NCI-H526 (cell line): ENCODE measurements at regions not wholly inside any gene's neighbourhood (a gene's known extent, or its start where the extent isn't known, plus 50 kb on each side); places are given as distances from the start of the nearest gene placed in this dataset.
"Not testable (repeated sequence)": the region's sequence is repeated elsewhere in the genome, so short reads cannot be mapped to it uniquely, and the experiment has no call there.

Experiments
- DNase-seq, 2 experiments: peaks; one replicate each; lab custom pipeline; 2025; lab: John Stamatoyannopoulos, UW

DNA sequence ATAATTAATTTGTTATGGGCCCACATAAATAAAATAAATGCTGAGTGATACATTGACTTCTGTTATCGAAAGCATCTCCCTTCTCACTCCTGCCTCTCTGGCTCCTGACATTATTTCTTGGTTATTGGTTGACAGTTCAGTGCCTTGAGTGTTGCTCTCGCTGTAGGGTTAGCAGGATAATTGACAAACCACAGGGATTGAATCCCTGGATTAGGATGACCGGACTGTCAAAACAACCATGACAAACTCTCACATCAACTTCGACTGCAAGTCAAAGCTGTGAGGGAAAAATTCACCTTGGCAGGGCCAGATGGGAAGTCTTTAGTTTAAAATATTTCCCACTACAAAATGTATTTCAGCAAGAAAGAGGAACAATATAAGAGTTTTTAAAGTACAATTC is 245.4 kb upstream of the TFAP2D start:
- DNase-seq: no peak

DNA sequence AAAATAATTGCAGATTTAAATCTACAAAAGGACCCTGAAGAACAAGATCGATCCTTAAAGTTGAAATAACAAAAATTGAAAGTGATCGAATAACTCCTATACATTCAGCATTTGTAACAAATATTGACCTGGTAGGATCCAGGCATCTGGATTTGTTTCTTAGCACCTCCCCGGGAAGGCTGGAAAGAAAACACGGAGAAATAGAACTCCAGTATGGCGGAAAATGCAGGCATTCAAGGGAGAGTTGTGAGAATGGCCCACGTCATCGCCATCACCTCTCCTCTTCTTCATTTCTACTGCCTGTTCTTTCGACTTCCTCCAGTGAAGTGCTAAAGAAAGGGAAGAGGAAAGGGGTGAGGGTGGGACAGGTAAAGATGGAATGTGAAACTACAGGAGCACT is 242.3 kb upstream of the TFAP2D start:
- DNase-seq: no peak

DNA sequence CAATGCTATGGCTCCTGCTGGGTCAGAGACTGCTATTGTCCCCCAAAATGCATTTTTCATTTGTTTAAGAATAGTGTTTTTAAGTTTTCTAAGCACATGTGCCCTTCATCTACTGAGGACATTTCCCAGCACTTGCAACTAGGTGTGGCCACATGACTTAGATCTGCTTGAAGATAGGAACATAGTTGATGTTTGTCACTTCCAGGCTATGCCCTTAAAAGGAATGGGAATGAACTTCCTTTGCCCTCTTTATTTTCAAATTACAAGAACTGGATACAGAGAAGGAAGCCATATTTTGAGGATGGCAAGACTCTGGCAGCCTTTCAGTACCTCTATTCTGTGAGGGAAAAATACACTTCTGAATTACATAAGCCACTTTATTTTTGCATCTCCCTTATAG is 203.0 kb upstream of the TFAP2D start:
- DNase-seq: no peak

DNA sequence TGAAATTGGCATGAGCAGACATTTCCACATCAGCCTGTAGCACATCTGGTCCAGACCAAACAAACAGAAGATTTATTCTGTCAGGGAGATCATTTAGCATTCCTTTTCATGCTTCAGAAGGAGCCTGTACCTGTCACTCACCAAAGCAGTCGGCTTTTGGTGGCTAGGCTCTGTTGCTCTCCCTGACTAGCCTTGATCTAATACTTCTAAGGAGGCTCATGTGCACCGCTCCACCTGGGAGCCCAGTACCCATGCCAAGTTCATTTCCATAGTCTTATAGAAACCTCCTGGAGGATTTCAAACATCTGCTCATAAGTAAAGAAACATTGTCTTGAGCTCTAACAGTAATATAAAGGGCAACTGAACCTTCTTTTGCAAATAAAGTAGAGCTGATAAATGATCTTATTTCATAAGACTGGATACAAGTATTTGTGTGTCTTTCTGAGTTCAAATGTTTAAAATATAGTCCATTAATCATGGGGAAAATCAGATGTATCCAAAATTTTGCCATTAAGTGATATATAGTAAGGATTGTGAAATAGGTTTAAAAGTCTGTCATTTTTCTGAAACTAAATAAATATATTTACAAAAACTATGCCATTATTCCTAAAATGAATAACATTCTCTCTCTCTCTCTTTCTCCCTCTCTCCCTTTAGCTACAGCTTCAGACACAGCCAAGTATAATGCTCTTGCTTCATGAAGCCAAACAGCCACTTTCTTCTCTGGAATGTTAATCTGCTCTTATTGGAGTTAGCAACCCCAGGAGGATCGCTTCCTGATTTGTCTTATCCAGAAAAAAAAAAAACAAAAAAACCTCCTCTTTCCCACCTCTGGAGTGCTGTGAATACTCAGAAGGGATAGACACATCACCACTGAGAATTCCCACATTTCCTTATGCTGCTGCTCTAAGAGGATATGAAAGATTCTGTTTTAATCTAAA is 192.7 kb upstream of the TFAP2D start:
- DNase-seq: no peak

DNA sequence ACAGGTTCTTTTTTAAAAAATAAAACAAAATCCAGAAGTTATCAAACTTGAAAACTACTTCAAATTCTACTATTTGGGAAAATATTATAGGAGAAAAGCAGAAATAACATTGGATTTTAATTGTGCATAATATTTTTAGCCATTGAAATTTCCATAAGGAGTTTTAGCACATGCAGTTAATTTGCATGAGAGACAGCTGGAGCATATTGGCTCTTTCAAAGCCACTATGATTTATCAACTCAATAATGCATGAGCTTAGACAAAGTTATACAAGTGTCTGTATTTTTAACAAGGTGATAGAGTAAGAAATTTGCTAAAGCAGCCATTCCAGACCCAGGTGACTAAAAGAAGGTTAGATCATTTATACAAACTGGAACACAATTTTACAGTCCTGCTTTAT is 189.0 kb upstream of the TFAP2D start:
- peak; percentile 51 to 78 for DNase-seq

DNA sequence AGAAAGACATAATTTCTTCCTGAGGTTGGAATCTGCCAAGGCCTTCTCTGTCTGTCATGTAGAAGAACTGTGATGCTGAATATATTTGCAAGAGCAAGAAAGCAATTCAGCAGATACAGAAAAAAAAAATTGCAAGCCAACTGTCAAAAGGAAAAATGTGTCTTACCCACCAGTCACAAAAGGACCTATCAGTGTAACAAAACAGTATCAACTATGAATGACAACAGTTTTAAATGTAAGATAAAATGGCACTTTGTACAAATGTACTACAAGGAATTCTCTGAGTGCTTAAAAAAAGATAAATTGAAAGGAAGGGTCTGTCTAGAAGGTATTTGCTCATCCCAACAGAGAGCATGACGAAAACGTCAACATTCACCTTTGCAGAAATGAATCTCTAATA is 185.3 kb upstream of the TFAP2D start:
- no peak for DNase-seq

DNA sequence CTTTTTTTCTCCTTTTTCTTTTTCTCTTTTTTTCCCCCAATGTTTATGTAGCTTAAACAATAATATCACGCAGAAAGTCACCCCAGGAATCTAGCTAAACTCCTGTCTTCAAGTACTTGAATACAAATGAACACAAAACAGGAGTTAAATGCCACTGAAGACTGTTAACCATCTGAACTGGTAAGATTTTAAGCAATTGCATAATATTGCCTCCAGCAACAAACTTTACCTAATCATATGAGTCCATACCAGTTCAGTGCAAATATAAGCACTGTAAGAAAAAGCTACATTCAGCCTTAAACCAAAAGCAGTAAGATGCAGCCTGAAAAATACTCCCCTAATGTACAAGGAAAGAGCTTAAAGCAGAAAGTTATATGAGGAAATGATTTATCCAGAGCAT is 173.9 kb upstream of the TFAP2D start:
- DNase-seq: no peak

DNA sequence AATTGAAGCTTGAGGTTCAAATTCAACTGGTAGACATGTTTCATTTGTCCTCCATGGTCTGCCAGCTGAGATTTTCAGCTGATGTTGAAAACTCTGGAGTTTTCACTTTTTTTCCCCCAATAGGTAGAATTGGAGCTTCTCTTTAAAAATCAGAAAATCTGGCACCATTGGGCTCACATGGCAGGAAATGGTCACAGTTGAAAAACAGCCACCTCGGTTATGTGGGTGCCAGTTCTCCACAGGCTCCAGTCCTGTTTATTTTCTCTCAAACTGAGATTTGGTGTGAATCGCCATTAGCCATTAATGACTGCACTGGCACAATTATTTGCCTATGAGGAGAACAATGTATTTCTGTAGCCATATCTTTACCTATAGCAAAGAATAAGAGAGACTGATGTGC is 171.4 kb upstream of the TFAP2D start:
- DNase-seq: no peak

DNA sequence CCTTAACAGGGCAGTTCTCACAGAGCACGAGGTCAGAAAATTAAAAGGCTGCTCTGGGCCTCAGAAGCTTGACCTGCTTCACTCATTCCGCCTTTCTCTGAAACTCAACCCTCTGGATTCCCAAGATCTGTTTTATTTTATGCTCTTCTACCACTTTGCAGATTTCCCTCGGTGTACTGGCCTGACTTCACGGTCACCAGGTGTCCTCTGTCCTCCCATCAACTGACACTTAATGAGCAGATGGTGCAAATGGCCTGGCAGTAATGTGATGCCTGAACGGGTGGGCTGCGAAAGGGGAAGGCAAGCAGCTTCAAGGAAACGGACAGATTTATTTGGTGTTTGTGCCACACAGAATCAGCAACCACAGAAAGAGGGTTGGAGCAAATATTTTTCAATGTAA is 169.7 kb upstream of the TFAP2D start:
- no peak for DNase-seq

DNA sequence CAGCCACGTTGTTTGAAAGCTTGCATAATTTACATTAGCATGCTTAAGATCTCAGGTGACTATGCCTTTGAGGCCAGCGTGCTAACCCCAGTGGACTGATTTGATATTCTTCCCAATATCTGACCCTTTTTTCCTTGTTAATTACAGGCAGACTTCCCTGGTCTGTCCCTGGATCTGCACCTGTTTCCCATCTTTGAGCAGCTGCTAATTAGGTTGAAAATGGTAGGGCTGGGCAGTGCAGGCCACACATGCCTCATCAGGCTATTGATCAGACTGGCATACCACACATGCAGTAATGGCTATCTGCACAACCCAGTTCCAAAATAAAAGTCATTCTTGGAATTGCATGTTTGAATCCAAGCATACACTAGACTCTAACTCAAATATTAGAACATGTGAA is 164.3 kb upstream of the TFAP2D start:
- no peak for DNase-seq

DNA sequence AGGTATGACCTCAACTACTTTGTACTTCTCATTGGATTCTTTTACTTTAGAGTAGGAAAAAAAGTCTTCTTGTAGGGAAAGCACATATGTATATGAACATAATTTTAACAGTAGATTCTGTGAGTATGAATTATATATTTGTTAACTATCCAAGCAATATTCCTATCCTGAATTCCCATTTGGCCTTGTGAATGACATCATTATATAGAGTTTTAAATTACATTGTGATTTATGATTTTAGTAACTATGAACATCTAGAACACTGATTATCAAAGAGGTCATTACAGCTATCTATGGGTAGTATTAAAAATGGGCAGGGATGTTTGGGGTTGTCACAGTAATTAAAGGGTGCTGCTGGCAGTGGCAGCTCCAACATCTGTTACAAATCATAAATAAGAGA is 163.9 kb upstream of the TFAP2D start:
- no peak for DNase-seq

DNA sequence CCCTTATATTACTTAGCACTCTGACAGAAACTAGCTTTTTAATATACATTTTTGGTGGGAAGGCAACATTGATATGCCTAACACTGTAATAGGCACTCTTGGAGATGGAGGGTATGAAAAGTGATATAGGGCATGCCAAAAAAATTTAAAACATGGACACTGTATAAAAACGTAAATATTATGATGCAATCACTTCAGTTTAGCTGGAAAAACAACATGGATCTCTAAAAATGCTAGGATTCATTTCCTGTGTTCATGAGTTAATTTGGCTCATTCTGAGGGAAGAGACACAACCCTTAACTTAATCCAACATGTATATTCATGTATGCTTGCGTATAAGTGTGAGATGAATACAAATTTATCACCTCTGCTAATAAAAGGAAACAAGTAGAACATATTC is 157.3 kb upstream of the TFAP2D start:
- no peak for DNase-seq

DNA sequence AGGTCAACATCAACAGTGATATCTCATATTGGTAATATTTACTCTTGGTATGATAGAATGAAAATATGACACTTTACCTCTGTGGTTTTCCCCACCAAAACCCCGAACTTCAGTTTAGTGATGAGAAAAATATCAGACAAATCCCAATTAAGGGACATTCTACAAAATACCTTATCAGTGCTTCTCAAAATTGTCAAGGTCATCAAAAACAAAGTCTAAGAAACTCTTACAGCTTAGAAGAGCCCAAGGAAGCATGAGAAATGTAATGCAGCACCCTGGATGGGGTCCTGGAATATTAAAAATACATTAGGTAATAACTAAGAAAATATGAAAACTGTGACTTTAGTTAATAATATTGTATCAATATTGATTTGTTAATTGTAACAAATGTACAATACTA is 148.3 kb upstream of the TFAP2D start:
- DNase-seq: no peak

DNA sequence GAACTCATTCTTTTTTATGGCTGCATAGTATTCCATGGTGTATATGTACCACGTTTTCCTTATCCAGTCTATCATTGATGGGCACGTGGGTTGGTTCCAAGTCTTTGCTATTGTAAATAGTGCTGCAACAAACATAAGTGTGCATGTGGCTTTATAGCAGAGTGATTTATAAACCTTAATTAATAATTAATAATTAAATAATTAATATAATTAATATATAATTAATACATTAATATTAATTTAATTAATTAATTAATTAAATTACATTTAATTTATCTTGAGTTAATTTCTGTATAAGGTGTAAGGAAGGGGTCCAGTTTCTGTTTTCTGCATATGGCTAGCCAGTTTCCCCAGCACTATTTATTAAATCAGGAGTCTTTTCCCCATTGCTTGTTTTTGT is 142.1 kb upstream of the TFAP2D start:
- not testable (repeated sequence) for DNase-seq

DNA sequence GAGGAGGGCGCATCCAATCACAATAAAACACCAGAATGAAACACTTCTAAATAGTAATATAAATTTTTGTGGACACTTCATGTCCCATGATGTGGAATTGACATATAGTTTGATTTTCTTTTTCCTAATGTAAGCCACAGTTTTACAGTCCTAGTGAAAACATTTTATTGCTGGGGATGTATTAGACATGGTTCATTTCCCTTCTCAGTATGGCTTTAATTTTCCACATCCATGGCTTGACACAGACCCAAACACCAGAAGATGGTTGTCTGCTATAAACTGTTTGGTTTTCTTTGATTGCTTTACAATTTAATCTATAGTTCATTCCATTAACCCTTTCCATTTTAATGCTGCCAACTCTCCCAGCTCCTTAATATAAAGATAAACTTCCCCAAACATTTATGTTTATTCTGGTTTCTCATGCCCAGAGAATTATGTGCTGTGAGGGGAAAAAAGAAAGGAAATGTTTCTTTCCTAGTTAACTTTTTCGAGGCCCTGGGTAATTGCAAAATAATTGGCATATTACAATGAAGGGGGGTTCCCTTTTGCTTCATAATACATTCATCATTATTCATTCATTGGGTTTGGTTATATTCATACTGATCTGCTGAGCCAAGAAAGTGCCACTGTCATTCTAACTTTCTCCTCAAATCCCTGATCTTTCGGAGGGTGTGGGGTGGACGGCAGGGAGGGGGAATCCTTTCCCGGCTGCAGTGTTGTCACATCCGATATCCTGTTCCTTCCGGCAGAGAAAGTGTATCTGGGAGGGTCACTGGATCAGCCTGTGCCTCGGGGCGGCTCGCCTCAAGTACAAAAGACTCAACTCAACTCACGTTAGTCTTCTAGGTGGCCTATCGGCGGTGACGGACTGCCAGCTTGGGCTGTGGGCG is 127.6 kb upstream of the TFAP2D start:
- no peak for DNase-seq

DNA sequence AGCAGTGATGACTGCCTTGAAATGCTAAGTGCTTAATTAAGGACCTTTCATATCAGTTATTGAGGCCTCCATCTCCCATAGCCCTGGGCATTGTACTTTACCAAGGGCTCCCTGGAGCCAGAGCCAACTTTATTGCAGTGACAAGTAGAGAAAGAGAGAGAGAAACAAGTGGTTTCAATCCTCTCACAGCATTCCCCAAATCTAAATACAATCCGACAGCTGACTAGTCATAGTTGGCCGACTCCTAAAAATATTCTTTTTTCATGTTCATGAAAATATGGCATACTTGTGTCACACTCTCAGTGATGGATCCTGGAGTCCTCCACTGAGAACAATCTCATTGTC is 127.0 kb upstream of the TFAP2D start:
- DNase-seq: no peak

DNA sequence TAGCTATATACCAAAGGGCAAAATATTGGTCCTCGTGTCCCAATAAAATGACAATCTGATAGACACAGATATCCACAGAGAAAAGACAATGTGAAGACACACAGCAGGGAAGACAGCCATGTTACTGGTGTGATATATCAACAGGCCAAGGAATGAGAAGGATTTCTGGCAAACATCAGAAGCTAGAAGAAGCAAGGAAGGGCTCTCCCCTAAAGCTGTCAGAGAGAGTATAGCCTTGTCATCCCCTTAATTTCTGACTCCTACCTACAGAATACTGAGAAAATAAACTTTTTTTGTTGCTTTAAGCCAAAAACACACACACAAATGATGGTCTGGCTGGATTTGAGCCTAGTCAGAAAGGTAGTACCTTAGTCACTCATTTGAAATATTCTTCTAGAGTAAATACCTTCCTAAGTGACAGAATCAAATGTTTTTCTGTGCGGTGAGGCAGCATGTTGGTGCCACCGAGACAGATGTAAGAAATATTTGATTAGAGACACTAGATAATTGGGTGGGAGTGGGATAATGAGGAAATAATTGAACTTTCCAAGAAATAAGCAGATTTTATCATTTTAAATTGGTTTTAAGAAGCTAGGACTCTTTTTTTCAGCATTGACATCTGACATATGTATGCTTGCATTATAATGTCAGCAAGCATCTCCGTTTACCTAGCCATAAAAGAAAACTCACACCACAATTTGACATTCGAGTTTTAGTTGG is 123.4 kb upstream of the TFAP2D start:
- DNase-seq: no peak

DNA sequence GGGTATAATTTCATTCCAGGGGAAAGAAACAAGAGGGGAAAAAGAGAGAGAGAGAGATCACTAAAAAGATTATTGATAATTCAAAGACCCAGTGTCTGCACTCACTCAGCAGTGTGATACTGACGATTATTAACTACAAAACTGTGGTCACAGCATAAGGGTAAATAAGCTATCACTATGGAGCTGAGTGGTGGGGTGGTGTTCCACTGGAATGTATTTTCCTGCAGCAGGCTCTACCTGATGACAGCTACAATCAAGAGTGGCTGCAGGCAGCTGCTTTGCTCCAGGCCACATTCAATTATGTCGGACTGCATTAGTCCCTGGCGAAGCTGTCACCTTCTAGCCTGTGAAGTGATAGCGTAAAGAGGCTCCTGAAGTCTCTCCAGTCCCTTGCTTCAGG is 122.2 kb upstream of the TFAP2D start:
- no peak for DNase-seq

DNA sequence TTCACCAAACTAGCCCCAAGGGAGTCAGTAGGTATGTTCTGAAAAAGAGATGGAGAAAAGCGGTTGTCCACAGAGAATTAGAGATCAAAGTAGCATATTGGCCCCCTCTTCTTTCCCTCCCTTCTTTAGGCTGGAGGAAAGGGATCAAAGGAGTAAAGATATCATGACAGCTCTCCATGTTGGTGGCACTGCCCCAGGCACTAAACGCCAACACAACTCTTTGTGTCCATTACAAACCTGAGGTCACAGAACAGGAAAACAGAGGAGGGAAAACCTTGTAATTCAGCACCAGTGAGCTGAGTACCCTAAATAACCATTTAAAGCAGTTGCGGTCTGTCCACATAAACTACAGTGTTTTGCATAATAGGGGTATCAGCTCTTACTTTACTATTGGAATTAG is 113.0 kb upstream of the TFAP2D start:
- peak; percentile 45 to 57 for DNase-seq

DNA sequence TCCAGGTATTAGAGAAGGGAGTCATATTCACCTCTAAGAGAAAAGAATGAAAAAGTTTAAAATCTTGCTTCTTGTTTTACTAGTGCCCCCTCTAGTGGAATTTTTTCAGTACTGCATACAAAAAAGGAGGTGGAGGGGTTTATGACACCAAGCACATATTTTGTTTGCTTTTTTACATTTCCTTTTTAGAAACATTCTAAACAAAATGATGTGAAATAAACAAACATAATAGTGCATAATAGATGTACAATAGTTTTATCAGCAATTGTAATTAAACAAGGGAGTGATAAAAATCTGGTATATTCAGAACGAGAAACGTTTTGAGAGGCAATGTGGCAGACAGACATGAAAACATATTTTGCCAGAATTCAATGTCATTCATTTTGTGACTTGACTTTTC is 111.0 kb upstream of the TFAP2D start:
- peak in 1 of 2 experiments; percentile 72 for DNase-seq

DNA sequence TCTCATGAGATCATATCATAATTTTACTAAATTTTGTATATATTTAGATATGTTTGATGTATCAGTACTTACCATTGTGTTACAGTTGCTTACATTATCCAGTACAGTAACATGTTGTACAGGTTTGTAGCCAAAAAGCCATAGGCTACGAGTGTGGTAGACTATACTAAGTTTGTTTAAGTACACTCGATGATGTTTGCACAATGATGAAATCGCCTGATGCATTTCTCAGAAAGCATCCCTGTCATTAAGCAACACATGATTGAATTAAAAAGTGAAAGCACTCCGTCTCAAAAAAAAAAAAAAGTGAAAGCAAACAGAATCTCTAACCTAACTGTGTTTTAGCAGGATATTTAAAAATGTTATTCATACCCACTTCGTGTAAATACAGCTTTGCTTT is 104.9 kb upstream of the TFAP2D start:
- DNase-seq: peak; percentile 59 to 71

DNA sequence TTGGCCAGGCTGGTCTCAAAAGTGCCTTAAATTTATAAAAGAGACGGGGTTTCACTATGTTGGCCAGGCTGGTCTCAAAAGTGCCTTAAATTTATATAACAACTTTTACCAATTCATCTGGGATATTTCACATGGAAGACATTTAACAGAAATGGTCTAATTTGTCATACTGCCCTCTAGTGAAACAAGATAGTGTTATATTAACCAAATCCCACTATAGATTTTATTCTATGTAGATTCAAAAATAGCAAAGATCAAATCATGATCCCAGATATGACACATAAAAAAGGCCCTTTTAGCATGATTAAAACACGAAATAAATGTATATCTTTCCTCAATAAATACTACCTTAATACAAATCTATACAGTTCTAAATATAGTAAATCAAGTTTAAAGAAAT is 102.8 kb upstream of the TFAP2D start:
- peak in 1 of 2 experiments; percentile 36 for DNase-seq

DNA sequence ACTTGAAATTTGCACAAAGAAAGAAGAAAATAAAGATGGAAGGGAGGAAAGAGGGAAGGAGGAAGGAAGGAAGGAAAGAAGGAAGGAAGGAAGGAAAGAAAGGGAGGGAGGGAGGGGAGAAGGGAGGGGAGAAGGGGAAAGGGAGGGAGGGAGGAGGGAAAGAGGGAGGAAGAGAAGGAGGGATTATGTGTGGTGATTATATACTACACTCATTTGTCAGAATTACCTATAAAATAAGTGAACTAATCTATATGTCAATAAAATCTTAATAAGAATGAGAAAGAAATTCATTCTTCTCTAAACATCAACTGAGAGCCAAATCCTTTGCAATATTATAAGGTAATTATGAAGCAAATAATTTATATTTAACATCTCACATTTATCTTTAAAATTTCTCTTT is 77.9 kb upstream of the TFAP2D start:
- DNase-seq: no peak
